Lower leg skin (tissue), 3 donors: ENCODE measurements at regions not wholly inside any gene's neighbourhood (a gene's known extent, or its start where the extent isn't known, plus 50 kb on each side); places are given as distances from the start of the nearest gene placed in this dataset.
"Not testable (repeated sequence)": the region's sequence is repeated elsewhere in the genome, so short reads cannot be mapped to it uniquely, and the experiment has no call there.

Experiments used
- POLR2A ChIP-seq, 2 donors: fragments of 450-650 bp; IDR thresholded peaks; one replicate each; pipeline ENCODE4 v1.6.1; 2016 to 2017; ENCODE audit warnings: antibody characterized with exemption in 2 of 2, mild to moderate bottlenecking in 1 of 2, moderate library complexity in 1 of 2
- TF ChIP-seq, protein P1 (sequence below), 3 donors: fragments of 450-650 bp; IDR thresholded peaks; one replicate each; pipeline ENCODE4 v1.5.1; 2016; ENCODE audit warnings: antibody characterized with exemption in 3 of 3, mild to moderate bottlenecking in 3 of 3, moderate library complexity in 2 of 3

DNA sequence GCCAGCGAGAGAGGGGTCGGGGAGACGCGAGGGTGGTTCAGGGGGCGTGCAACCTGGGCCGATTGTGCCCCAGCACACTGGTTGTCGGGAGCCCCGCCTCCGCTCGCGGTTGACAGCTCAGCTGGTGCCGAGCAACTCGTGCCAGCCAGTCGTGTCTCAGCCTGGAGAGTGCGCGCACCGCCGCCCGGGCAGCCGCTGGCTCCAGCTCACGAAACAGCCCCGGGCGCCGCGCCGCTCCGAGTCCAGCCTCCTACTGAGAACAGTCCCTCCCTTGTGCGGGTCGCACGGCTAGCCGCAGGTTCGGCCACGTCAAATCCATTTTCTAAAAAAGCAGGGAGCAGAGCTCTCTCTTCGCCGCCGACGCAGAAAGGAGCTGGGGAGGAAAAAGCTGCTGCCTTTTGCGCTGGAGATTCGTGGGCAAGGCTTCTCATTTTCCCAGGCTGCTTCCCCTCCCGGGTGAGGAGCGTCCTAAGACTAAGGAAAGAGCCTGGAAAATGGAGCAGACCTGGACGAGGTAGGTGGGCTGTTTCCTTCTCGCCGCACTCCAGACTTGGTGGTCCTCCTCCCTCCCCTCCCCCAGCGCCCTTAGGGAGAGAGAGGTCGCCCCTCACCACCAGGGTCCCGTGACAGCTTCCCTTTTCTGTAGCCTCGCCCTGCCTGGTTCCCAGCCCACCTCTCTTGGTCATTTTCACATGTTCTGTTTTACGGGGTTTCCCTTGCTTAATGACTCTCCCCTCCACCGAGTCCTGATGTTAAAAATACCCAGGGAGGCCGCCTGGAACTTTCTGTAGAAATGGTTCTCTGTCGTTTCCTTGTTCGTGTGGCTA lies 56.7 kb upstream of the SEC22B start:
- TF ChIP-seq POLR2A (IDR thresholded peaks at IDR 0.05): not testable (repeated sequence)
- TF ChIP-seq, protein P1, sequence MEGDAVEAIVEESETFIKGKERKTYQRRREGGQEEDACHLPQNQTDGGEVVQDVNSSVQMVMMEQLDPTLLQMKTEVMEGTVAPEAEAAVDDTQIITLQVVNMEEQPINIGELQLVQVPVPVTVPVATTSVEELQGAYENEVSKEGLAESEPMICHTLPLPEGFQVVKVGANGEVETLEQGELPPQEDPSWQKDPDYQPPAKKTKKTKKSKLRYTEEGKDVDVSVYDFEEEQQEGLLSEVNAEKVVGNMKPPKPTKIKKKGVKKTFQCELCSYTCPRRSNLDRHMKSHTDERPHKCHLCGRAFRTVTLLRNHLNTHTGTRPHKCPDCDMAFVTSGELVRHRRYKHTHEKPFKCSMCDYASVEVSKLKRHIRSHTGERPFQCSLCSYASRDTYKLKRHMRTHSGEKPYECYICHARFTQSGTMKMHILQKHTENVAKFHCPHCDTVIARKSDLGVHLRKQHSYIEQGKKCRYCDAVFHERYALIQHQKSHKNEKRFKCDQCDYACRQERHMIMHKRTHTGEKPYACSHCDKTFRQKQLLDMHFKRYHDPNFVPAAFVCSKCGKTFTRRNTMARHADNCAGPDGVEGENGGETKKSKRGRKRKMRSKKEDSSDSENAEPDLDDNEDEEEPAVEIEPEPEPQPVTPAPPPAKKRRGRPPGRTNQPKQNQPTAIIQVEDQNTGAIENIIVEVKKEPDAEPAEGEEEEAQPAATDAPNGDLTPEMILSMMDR (IDR thresholded peaks at IDR 0.05): not testable (repeated sequence)
